ENCODE measurements at regions not wholly inside any gene's neighbourhood (a gene's known extent, or its start where the extent isn't known, plus 50 kb on each side); places are given as distances from the start of the nearest gene placed in this dataset.

DNA sequence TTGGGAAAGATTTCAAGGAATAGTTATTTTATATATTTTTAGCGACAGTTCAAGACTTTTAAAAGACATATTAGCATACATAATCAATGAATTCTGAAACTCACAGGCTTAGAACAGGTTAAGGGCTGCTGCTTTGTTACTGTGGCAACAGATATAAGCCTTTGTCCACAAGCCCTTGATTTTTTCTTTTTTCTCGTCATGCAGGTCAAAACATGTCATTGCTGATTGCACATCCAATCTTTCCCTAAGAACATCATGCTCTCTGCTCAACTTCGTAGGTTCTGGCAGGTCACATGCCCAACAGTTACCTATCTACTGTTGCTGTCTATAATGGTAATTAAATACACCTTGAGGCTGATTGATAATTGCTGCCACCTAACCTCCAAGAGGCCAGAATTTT lies 172.5 kb upstream of the PTPRD start:
- Histone ChIP-seq H3K36me3 (ENCODE audit: control insufficient read depth, insufficient read depth, low read length) (no peaks in the 10 kb centered on the region), H3K27me3 (ENCODE audit: control insufficient read depth, insufficient read depth, low read length) (no peaks in the 10 kb centered on the region), H3K9me3 (ENCODE audit: control insufficient read depth, insufficient read depth, low read length) (no peaks in the 10 kb centered on the region), H3K4me3 (ENCODE audit: low read length) (no peak overlapping the region), H3K27ac (ENCODE audit: low read length) (no peak overlapping the region), H3K4me1 (ENCODE audit: control insufficient read depth, insufficient read depth, low read length) (no peaks in the 10 kb centered on the region)
- Mint-ChIP-seq H3K9me3 (peaks cover 11 to 17% of the 10 kb centered on the region in 2 donors), H3K36me3 (peaks cover 15% of the 10 kb centered on the region), H3K27me3 (ENCODE audit: low read depth in 2 of 2) (no peaks in the 10 kb centered on the region), H3K4me3 (no peak overlapping the region), H3K4me1 (no peaks in the 10 kb centered on the region), H3K27ac (no peak overlapping the region)
- WGBS (ENCODE audit: insufficient coverage) = 80% methylated on average over 2 of the region's 3 CpGs
- DNase-seq = no peak
- ATAC-seq = no peak
- TF ChIP-seq, protein P1, sequence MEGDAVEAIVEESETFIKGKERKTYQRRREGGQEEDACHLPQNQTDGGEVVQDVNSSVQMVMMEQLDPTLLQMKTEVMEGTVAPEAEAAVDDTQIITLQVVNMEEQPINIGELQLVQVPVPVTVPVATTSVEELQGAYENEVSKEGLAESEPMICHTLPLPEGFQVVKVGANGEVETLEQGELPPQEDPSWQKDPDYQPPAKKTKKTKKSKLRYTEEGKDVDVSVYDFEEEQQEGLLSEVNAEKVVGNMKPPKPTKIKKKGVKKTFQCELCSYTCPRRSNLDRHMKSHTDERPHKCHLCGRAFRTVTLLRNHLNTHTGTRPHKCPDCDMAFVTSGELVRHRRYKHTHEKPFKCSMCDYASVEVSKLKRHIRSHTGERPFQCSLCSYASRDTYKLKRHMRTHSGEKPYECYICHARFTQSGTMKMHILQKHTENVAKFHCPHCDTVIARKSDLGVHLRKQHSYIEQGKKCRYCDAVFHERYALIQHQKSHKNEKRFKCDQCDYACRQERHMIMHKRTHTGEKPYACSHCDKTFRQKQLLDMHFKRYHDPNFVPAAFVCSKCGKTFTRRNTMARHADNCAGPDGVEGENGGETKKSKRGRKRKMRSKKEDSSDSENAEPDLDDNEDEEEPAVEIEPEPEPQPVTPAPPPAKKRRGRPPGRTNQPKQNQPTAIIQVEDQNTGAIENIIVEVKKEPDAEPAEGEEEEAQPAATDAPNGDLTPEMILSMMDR (IDR thresholded peaks at IDR 0.05) = no peak
- intact Hi-C loops (cut with micrococcal nuclease) = no loop called here

DNA sequence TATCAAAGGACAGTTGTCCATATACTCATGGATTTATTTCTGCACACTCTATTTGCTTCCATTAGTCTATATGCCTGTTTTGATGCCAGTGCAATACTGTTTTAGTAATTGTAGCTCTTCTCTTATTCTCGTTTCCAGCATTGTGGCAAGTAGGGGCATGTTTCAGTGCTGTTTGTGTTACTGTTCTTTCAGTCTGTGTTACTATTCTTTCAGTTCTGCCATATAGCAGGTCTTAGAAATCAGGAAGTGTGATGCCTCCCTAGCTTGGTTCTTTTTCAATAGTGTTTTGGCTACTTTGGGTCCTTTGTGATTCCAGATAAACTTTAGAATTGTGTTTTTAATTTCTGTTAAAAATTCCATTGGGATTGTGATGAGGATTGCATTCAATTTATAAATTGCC lies 180.5 kb upstream of the PTPRD start:
- Mint-ChIP-seq H3K27me3 (ENCODE audit: low read depth in 2 of 2) (no peaks in the 10 kb centered on the region), H3K4me1 (no peaks in the 10 kb centered on the region), H3K9me3 (peaks cover 13 to 24% of the 10 kb centered on the region in 2 donors), H3K27ac (no peak overlapping the region), H3K36me3 (peaks cover 10% of the 10 kb centered on the region), H3K4me3 (no peak overlapping the region)
- Histone ChIP-seq H3K4me3 (ENCODE audit: low read length) (no peak overlapping the region), H3K36me3 (ENCODE audit: control insufficient read depth, insufficient read depth, low read length) (no peaks in the 10 kb centered on the region), H3K27me3 (ENCODE audit: control insufficient read depth, insufficient read depth, low read length) (no peaks in the 10 kb centered on the region), H3K9me3 (ENCODE audit: control insufficient read depth, insufficient read depth, low read length) (peaks cover 7% of the 10 kb centered on the region), H3K4me1 (ENCODE audit: control insufficient read depth, insufficient read depth, low read length) (no peaks in the 10 kb centered on the region), H3K27ac (ENCODE audit: low read length) (no peak overlapping the region)
- no peak for ATAC-seq
- no peak for DNase-seq
- 44% methylated on average over 1 of the region's 1 CpG for WGBS (ENCODE audit: insufficient coverage)
- TF ChIP-seq, protein P1 (IDR thresholded peaks at IDR 0.05) = no peak
- intact Hi-C loops (cut with micrococcal nuclease) = no loop called here

DNA sequence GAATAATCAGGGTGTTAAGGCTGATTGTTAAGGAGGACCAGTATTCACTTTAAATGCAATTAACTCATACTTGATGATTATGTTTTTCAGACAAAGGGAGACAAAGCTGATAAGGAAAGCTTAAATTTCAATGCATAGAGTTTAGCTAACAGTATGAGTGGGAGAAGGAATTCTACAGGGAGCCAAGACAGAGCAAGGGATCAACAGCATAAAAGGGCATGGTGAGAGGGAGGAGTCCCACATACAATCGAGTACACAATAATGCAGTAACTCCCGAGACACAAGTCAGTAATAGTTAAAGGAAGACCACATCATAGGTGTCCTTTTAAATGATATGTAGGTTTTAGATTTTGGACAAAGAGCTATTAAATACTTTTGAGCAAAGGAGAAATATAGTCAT lies 191.7 kb upstream of the PTPRD start:
- Mint-ChIP-seq H3K36me3 (no peaks in the 10 kb centered on the region), H3K4me3 (no peak overlapping the region), H3K27me3 (ENCODE audit: low read depth in 2 of 2) (no peaks in the 10 kb centered on the region), H3K27ac (no peak overlapping the region), H3K9me3 (peaks cover 12 to 23% of the 10 kb centered on the region in 2 donors), H3K4me1 (no peaks in the 10 kb centered on the region)
- no peaks in the 10 kb centered on the region for H3K36me3 ChIP-seq (ENCODE audit: control insufficient read depth, insufficient read depth, low read length)
- intact Hi-C loops (cut with micrococcal nuclease) = no loop called here
- TF ChIP-seq, protein P1 (IDR thresholded peaks at IDR 0.05) = no peak
- no peak overlapping the region for H3K4me3 ChIP-seq (ENCODE audit: low read length)
- no peaks in the 10 kb centered on the region for H3K27me3 ChIP-seq (ENCODE audit: control insufficient read depth, insufficient read depth, low read length)
- DNase-seq (no peak), ATAC-seq (no peak)
- H3K9me3 ChIP-seq (ENCODE audit: control insufficient read depth, insufficient read depth, low read length) = peaks cover 12% of the 10 kb centered on the region
- no peak overlapping the region for H3K27ac ChIP-seq (ENCODE audit: low read length)
- no peaks in the 10 kb centered on the region for H3K4me1 ChIP-seq (ENCODE audit: control insufficient read depth, insufficient read depth, low read length)
- WGBS (ENCODE audit: insufficient coverage) = 93% methylated on average over 2 of the region's 2 CpGs

DNA sequence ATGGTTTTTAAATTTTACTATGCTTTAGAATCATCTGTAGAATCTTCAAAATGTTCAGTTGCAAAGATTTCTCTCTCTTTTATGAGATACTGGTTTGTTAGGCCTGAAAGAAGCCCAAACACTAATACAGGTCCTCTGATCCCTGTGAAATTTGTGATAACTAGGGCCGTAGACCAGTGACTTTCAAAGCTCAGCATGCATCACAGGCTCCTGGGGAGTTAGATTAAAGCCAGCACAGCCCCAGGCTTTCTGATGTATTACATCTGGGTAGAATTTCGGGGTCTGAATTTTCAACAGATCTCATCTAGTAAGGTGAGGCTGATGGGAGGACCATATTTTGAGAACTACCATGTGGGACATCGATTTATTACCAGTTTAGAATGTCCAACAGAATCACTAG lies 194.1 kb upstream of the PTPRD start:
- intact Hi-C loops (cut with micrococcal nuclease) = no loop called here
- Mint-ChIP-seq H3K4me3 (no peak overlapping the region), H3K27me3 (ENCODE audit: low read depth in 2 of 2) (no peaks in the 10 kb centered on the region)

More for the DNA sequence above, 194.1 kb upstream of the PTPRD start:
- H3K4me3 ChIP-seq (ENCODE audit: low read length) = no peak overlapping the region
- no peak for DNase-seq
- Mint-ChIP-seq H3K36me3 (no peaks in the 10 kb centered on the region), H3K27ac (no peak overlapping the region), H3K4me1 (no peaks in the 10 kb centered on the region), H3K9me3 (peaks cover 12 to 23% of the 10 kb centered on the region in 2 donors)
- no peak overlapping the region for H3K27ac ChIP-seq (ENCODE audit: low read length)
- H3K27me3 ChIP-seq (ENCODE audit: control insufficient read depth, insufficient read depth, low read length) = no peaks in the 10 kb centered on the region
- no peaks in the 10 kb centered on the region for H3K4me1 ChIP-seq (ENCODE audit: control insufficient read depth, insufficient read depth, low read length)
- H3K36me3 ChIP-seq (ENCODE audit: control insufficient read depth, insufficient read depth, low read length) = no peaks in the 10 kb centered on the region
- peaks cover 12% of the 10 kb centered on the region for H3K9me3 ChIP-seq (ENCODE audit: control insufficient read depth, insufficient read depth, low read length)
- TF ChIP-seq, protein P1 (IDR thresholded peaks at IDR 0.05) = no peak
- 55% methylated on average over 3 of the region's 3 CpGs for WGBS (ENCODE audit: insufficient coverage)
- ATAC-seq = no peak
